ENCODE measurements at regions not wholly inside any gene's neighbourhood (a gene's known extent, or its start where the extent isn't known, plus 50 kb on each side); places are given as distances from the start of the nearest gene placed in this dataset.
"Not testable (repeated sequence)": the region's sequence is repeated elsewhere in the genome, so short reads cannot be mapped to it uniquely, and the experiment has no call there.

DNA sequence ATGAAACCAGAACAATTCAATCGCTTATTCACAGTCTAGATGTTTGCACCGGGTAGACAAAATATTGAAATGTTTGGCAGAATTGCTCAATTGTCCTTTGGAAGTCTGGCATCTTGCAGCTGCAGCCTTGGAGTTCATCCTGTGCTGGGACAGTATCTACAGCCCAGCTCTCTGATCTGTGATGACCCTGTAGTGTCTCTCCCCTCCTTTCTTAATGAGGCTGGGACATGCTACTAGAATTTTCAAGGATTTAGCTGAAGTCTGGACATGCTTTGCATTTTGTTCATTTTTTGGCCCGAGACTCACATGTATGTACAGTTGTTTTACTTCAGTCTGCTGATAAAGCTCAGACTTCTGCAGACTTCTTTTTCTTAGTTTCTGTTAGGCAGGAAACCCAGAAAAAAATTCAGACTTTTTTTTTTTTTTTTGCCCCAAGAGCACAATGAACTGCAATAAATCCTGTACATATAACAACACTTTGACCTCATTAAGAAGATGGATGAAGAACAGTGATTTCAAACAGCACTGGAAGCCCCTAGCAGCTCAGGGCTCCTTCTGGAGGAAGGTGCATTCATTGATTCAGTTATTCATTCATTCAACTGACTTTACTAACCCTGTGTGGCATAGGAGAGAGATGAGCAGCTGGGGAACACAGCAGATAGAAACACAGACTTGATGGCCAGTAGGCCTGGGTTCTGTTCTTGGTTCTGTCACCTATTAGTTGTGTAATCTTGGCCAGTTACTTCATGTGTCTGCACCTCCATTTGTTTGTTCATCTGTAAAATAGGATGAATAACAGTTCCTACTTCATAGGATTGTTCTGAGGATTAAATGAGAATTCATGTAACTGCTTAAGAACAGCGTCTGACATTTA, 210.0 kb downstream of the MAP2K4 start:
- H3K4me3 ChIP-seq (replicated peaks; ENCODE audit: low read depth, low read length): no peak overlapping the region
- TF ChIP-seq, protein P1, sequence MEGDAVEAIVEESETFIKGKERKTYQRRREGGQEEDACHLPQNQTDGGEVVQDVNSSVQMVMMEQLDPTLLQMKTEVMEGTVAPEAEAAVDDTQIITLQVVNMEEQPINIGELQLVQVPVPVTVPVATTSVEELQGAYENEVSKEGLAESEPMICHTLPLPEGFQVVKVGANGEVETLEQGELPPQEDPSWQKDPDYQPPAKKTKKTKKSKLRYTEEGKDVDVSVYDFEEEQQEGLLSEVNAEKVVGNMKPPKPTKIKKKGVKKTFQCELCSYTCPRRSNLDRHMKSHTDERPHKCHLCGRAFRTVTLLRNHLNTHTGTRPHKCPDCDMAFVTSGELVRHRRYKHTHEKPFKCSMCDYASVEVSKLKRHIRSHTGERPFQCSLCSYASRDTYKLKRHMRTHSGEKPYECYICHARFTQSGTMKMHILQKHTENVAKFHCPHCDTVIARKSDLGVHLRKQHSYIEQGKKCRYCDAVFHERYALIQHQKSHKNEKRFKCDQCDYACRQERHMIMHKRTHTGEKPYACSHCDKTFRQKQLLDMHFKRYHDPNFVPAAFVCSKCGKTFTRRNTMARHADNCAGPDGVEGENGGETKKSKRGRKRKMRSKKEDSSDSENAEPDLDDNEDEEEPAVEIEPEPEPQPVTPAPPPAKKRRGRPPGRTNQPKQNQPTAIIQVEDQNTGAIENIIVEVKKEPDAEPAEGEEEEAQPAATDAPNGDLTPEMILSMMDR (IDR thresholded peaks at IDR 0.05; ENCODE audit: low read length, missing control alignments): no peak
- no peak for DNase-seq (ENCODE audit: low read depth)

DNA sequence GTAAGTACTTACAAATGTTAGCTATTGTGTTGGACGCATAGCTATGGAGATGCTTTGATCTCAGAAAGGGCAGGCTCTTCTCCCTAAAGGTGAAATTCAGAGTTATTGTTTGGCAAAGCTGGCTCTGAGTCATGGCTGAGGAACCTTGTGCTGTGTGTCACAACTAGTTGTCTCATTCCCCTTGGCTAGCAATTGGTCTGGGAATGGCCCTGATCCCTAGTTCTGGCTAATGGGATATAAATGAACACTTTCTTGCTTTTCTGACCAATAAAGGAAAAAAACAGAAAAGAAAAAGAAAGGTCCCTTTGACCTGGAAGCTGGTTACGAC, 210.6 kb downstream of the MAP2K4 start:
- no peak for DNase-seq (ENCODE audit: low read depth)
- TF ChIP-seq, protein P1 (IDR thresholded peaks at IDR 0.05; ENCODE audit: low read length, missing control alignments): no peak
- no peak overlapping the region for H3K4me3 ChIP-seq (replicated peaks; ENCODE audit: low read depth, low read length)

DNA sequence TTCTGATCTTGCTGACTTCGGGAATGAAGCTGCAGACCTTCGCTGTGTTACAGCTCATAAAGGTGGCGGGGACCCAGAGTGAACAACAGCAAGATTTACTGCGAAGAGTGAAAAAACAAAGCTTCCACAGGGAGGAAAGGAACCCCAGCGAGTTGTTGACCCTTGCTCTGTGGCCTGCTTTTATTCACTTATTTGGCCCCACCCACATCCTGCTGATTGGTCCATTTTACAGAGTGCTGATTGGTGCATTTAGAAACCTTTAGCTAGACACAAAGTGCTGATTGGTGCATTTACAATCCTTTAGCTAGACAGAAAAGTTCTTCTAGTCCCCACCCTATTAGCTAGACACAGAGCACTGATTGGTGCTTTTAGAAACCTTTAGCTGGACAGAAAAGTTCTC, 218.3 kb downstream of the MAP2K4 start:
- not testable (repeated sequence) for DNase-seq (ENCODE audit: low read depth); H3K4me3 ChIP-seq (replicated peaks; ENCODE audit: low read depth, low read length)

DNA sequence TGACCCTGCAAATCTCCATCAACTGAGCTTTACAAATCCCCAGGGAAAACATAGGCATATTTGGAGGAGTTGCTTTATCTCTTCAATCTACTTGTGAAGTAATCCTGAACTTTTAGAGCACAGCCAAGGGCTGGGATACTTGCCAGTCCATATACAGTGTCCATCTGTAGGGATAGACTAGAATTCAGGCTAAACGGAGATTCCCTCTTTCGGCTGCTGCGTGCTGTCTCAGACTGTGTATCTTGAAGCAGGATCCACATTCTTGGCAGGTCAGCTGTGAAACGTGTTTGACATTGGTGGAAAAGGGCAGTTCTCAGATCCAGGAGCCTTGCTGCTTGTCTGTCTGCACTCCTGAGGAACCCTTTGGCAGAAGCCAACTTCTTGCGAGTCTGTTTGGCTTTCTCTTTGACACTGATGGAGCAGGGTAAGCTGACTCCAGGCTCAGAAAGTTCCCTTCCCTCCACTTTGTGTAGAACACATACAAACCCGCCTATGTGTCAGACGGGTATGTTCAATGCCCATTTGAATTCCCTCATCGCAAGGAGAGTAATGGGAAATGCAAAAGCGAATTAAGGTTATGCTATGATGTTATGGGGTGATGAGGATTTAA, 221.8 kb downstream of the MAP2K4 start:
- no peak overlapping the region for H3K4me3 ChIP-seq (replicated peaks; ENCODE audit: low read depth, low read length)
- no peak for DNase-seq (ENCODE audit: low read depth)
- TF ChIP-seq, protein P1 (IDR thresholded peaks at IDR 0.05; ENCODE audit: low read length, missing control alignments): no peak

DNA sequence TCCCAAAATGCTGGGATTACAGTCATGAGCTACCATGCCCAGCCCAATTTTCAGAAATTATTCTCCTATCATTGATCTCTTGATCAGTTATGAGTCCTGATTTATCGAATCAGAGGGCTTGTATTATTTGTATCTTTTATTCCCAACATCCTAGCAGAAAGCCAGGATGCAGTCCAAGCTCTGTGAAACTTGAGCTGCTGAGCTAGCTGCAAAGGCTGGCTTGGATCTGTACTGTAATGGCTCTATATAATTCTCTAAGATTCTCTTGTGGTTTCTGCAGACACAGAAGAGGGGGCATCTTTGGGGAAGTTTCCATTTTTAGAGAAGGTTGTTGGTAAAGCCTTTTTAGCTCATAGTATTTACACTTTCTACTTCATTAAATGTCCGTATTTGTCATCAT, 227.1 kb downstream of the MAP2K4 start:
- no peak for DNase-seq (ENCODE audit: low read depth)
- TF ChIP-seq, protein P1 (IDR thresholded peaks at IDR 0.05; ENCODE audit: low read length, missing control alignments): no peak
- no peak overlapping the region for H3K4me3 ChIP-seq (replicated peaks; ENCODE audit: low read depth, low read length)

DNA sequence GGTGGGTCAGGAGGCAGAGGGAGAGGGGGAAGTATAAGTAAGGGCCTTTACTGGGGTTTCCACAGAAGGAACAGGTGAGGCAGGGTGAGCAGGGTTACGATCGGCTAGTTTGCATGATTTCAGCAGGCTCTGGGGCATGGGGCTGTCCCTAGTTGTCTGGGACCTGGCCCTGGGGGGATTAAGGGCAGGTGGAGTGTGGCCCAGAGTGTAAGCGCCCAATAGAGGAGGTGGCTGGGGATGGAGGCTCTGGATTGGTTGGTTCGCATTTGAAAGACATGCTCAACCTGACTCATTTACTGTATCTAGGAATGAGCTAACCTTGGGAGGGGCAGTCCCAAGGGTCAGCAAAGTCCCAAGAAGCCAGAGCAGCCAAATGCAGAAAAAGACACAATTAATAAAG, 230.3 kb downstream of the MAP2K4 start:
- TF ChIP-seq, protein P1 (IDR thresholded peaks at IDR 0.05; ENCODE audit: low read length, missing control alignments): no peak
- DNase-seq (ENCODE audit: low read depth): no peak
- no peak overlapping the region for H3K4me3 ChIP-seq (replicated peaks; ENCODE audit: low read depth, low read length)

DNA sequence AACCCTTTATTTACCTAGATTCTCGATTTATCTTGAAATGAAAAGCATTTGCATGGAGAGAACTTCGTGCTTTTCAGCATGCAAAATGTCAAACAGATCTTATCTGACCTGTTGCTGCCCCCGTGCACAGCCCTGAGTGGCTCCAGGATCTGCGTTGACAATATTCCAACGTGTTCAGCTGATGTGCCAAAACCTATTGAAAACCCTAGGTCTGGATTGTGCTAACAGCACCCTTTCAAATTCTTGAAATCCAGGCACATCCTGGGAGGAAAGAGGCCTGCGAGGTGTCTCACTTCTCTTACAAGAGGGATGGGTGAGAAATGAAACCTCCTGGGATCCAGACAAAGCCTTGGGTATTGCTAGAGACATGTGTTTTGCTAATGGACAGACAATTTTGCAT, 231.8 kb downstream of the MAP2K4 start:
- TF ChIP-seq, protein P1 (IDR thresholded peaks at IDR 0.05; ENCODE audit: low read length, missing control alignments): no peak
- no peak overlapping the region for H3K4me3 ChIP-seq (replicated peaks; ENCODE audit: low read depth, low read length)
- DNase-seq (ENCODE audit: low read depth): no peak

Data from fibroblast of pulmonary artery (primary cell).